ENCODE measurements at regions not wholly inside any gene's neighbourhood (a gene's known extent, or its start where the extent isn't known, plus 50 kb on each side); places are given as distances from the start of the nearest gene placed in this dataset.

DNA sequence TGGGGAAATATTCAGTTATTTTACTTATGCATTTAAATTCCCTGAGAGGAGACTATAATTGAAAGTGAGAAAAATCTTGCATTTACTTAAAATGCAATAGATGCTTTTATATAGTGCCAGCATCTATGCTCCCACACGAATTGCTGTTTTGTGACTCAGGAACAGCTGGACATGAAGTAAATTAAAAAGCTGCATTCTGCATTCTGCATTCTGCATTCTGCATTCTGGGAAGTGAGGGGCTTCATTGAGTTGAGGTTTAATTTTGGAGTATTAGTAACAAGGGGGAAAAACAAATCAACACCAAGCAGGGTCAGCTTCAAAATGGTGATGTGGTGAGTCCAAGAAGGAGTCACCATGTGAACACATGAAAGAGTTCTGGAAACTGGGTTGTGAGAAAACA is 101.2 kb downstream of the C12orf50 start:
- 80% methylated on average over 1 of the region's 1 CpG for WGBS (ENCODE audit: insufficient coverage)
- no peak for DNase-seq
- no peaks in the 10 kb centered on the region for H3K27me3 Mint-ChIP-seq

GRCh38 chr12:87925021-87925420 is 104.2 kb downstream of the C12orf50 start:
- CTCF ChIA-PET: no interaction called here
- Histone ChIP-seq H3K27me3 (replicated peaks in 1 of 4; ENCODE audit: control extremely low read depth in 1 of 4, control insufficient read depth in 3 of 4, insufficient read depth in 4 of 4, low read length in 3 of 4) (no peaks in the 10 kb centered on the region), H3K4me1 (ENCODE audit: control insufficient read depth in 2 of 2, insufficient read depth in 2 of 2, low read length in 2 of 2) (no peaks in the 10 kb centered on the region), H4K20me1 (ENCODE audit: control insufficient read depth, insufficient read depth, low read length, poor library complexity, severe bottlenecking) (no peaks in the 10 kb centered on the region), H3K36me3 (replicated peaks in 1 of 2; ENCODE audit: control extremely low read depth in 1 of 2, control insufficient read depth in 1 of 2, extremely low read depth in 1 of 2, insufficient read depth in 2 of 2, low read length in 1 of 2) (no peaks in the 10 kb centered on the region), H3K9me3 (ENCODE audit: control extremely low read depth in 1 of 3, control insufficient read depth in 2 of 3, insufficient read depth in 1 of 3, low read length in 2 of 3) (no peaks in the 10 kb centered on the region), H3K79me2 (ENCODE audit: control insufficient read depth, insufficient read depth, low read length) (no peaks in the 10 kb centered on the region), H3K27ac (ENCODE audit: low read length in 2 of 2) (no peak overlapping the region), H3K4me2 (replicated peaks; ENCODE audit: low read depth, low read length, poor library complexity, severe bottlenecking) (no peak overlapping the region), H3K9ac (ENCODE audit: low read length) (no peak overlapping the region), H2AFZ (ENCODE audit: insufficient read depth, low read depth, low read length, poor library complexity, severe bottlenecking) (no peak overlapping the region), H3K4me3 (ENCODE audit: control extremely low read depth in 1 of 5, extremely low read depth in 1 of 5, insufficient read depth in 1 of 5, low read depth in 2 of 5, low read length in 4 of 5) (no peak overlapping the region)
- Mint-ChIP-seq H3K9me3 (ENCODE audit: insufficient read depth) (no peaks in the 10 kb centered on the region), H3K4me1 (no peaks in the 10 kb centered on the region), H3K4me3 (no peak overlapping the region), H3K27me3 (no peaks in the 10 kb centered on the region), H3K27ac (no peak overlapping the region)
- TF ChIP-seq CTCF (IDR thresholded peaks at IDR 0.05) (no peak), EZH2 (IDR thresholded peaks at IDR 0.05; ENCODE audit: borderline replicate concordance, insufficient read depth, low read depth, low read length, poor library complexity, severe bottlenecking) (no peak)
- ATAC-seq (ENCODE audit: low read depth) (no peak), DNase-seq (no peak)
- POLR2A ChIA-PET: no interaction called here
- intact Hi-C loops (cut with micrococcal nuclease): no loop called here
- 100% methylated on average over 2 of the region's 2 CpGs for WGBS (ENCODE audit: insufficient coverage)

More for the DNA sequence above, 101.2 kb downstream of the C12orf50 start:
- Histone ChIP-seq H3K9me3 (ENCODE audit: control extremely low read depth in 1 of 3, control insufficient read depth in 2 of 3, insufficient read depth in 1 of 3, low read length in 2 of 3) (no peaks in the 10 kb centered on the region), H3K9ac (ENCODE audit: low read length) (no peak overlapping the region), H2AFZ (ENCODE audit: insufficient read depth, low read depth, low read length, poor library complexity, severe bottlenecking) (no peak overlapping the region), H3K4me3 (ENCODE audit: control extremely low read depth in 1 of 5, extremely low read depth in 1 of 5, insufficient read depth in 1 of 5, low read depth in 2 of 5, low read length in 4 of 5) (no peak overlapping the region), H3K36me3 (replicated peaks in 1 of 2; ENCODE audit: control extremely low read depth in 1 of 2, control insufficient read depth in 1 of 2, extremely low read depth in 1 of 2, insufficient read depth in 2 of 2, low read length in 1 of 2) (no peaks in the 10 kb centered on the region), H4K20me1 (ENCODE audit: control insufficient read depth, insufficient read depth, low read length, poor library complexity, severe bottlenecking) (no peaks in the 10 kb centered on the region), H3K27ac (ENCODE audit: low read length in 2 of 2) (no peak overlapping the region), H3K4me2 (replicated peaks; ENCODE audit: low read depth, low read length, poor library complexity, severe bottlenecking) (no peak overlapping the region), H3K79me2 (ENCODE audit: control insufficient read depth, insufficient read depth, low read length) (no peaks in the 10 kb centered on the region), H3K27me3 (replicated peaks in 1 of 4; ENCODE audit: control extremely low read depth in 1 of 4, control insufficient read depth in 3 of 4, insufficient read depth in 4 of 4, low read length in 3 of 4) (no peaks in the 10 kb centered on the region), H3K4me1 (ENCODE audit: control insufficient read depth in 2 of 2, insufficient read depth in 2 of 2, low read length in 2 of 2) (no peaks in the 10 kb centered on the region)
- TF ChIP-seq EZH2 (IDR thresholded peaks at IDR 0.05; ENCODE audit: borderline replicate concordance, insufficient read depth, low read depth, low read length, poor library complexity, severe bottlenecking): no peak
- TF ChIP-seq CTCF (IDR thresholded peaks at IDR 0.05): no peak
- CTCF ChIA-PET: no interaction called here
- Mint-ChIP-seq H3K9me3 (ENCODE audit: insufficient read depth) (no peaks in the 10 kb centered on the region), H3K4me3 (no peak overlapping the region), H3K4me1 (no peaks in the 10 kb centered on the region), H3K27ac (no peak overlapping the region)
- POLR2A ChIA-PET: no interaction called here
- no peak for ATAC-seq (ENCODE audit: low read depth)
- intact Hi-C loops (cut with micrococcal nuclease): no loop called here

Measured in B cell (primary cell).